GM18870 (cell line): ENCODE measurements at regions not wholly inside any gene's neighbourhood (a gene's known extent, or its start where the extent isn't known, plus 50 kb on each side); places are given as distances from the start of the nearest gene placed in this dataset.

ENCODE experiments used
- ATAC-seq: cut with Tn5 transposase; IDR thresholded peaks from one replicate; pipeline ENCODE4 v1.9.1; 2021; ENCODE audit warnings: moderate library complexity; ENCODE audit not compliant: unreplicated experiment

- no peak for ATAC-seq
These were observed 204.4 kb downstream of the CXCL12 start for GRCh38 chr10:44180321-44181168.

GRCh38 chr10:44178856-44179255 is 206.0 kb downstream of the CXCL12 start:
- no peak for ATAC-seq

- no peak for ATAC-seq
These were observed 206.6 kb downstream of the CXCL12 start for GRCh38 chr10:44178281-44178680.

- no peak for ATAC-seq
These were observed 207.3 kb downstream of the CXCL12 start for GRCh38 chr10:44177610-44178009.

GRCh38 chr10:44176311-44176710 is 208.6 kb downstream of the CXCL12 start:
- ATAC-seq: no peak

- no peak for ATAC-seq
These were observed 211.3 kb downstream of the CXCL12 start for GRCh38 chr10:44173608-44173894.

GRCh38 chr10:44172883-44173607 is 211.9 kb downstream of the CXCL12 start:
- ATAC-seq: no peak

GRCh38 chr10:44171765-44172164 is 213.1 kb downstream of the CXCL12 start:
- ATAC-seq: no peak

- no peak for ATAC-seq
These were observed 216.4 kb downstream of the CXCL12 start for GRCh38 chr10:44168478-44168877.

- ATAC-seq: no peak
These were observed 217.1 kb downstream of the CXCL12 start for GRCh38 chr10:44167752-44168151.

- no peak for ATAC-seq
These were observed 218.5 kb downstream of the CXCL12 start for GRCh38 chr10:44166441-44166840.

- ATAC-seq: no peak
These were observed 220.5 kb downstream of the CXCL12 start for GRCh38 chr10:44164251-44164956.

- no peak for ATAC-seq
These were observed 223.7 kb downstream of the CXCL12 start for GRCh38 chr10:44161184-44161583.

- no peak for ATAC-seq
These were observed 227.3 kb downstream of the CXCL12 start for GRCh38 chr10:44157574-44157973.

- ATAC-seq: no peak
These were observed 229.9 kb downstream of the CXCL12 start for GRCh38 chr10:44154956-44155355.

- no peak for ATAC-seq
These were observed 230.8 kb downstream of the CXCL12 start for GRCh38 chr10:44153918-44154670.

GRCh38 chr10:44143556-44143955 is 241.3 kb downstream of the CXCL12 start:
- ATAC-seq: no peak

- no peak for ATAC-seq
These were observed 252.3 kb downstream of the CXCL12 start for GRCh38 chr10:44132361-44133289.

GRCh38 chr10:44126291-44126717 is 258.6 kb downstream of the CXCL12 start:
- ATAC-seq: no peak

- no peak for ATAC-seq
These were observed 259.0 kb downstream of the CXCL12 start for GRCh38 chr10:44125879-44126278.
